Stomach smooth muscle (tissue), 2 donors: ENCODE measurements at regions not wholly inside any gene's neighbourhood (a gene's known extent, or its start where the extent isn't known, plus 50 kb on each side); places are given as distances from the start of the nearest gene placed in this dataset.
"Not testable (repeated sequence)": the region's sequence is repeated elsewhere in the genome, so short reads cannot be mapped to it uniquely, and the experiment has no call there.

ENCODE experiments used
- H3K27ac ChIP-seq: one replicate; pipeline ENCODE4 v1.7.0; 2013; ENCODE audit warnings: mild to moderate bottlenecking, low read length, inconsistent platforms
- H3K27me3 ChIP-seq, 2 donors: one replicate each; pipeline ENCODE4 v1.7.0; 2013; ENCODE audit warnings: low read length in 2 of 2; ENCODE audit not compliant: insufficient read depth in 2 of 2, control insufficient read depth in 1 of 2
- H3K36me3 ChIP-seq, 2 donors: one replicate each; pipeline ENCODE4 v1.7.0; 2013; ENCODE audit warnings: low read length in 2 of 2; ENCODE audit not compliant: control insufficient read depth in 2 of 2, insufficient read depth in 2 of 2
- H3K4me1 ChIP-seq: one replicate; pipeline ENCODE4 v1.7.0; 2013; ENCODE audit warnings: low read length; ENCODE audit not compliant: control insufficient read depth, insufficient read depth
- H3K4me3 ChIP-seq, 2 donors: one replicate each; pipeline ENCODE4 v1.7.0; 2013; ENCODE audit warnings: low read length in 2 of 2
- H3K9ac ChIP-seq, 2 donors: one replicate each; pipeline ENCODE4 v1.7.0; 2013; ENCODE audit warnings: low read length in 2 of 2, mild to moderate bottlenecking in 1 of 2
- H3K9me3 ChIP-seq, 2 donors: one replicate each; pipeline ENCODE4 v1.7.0; 2013; ENCODE audit warnings: low read length in 2 of 2; ENCODE audit not compliant: control insufficient read depth in 2 of 2
- donor health status: healthy.
- donor health status: Pancreatic carcinoma.

DNA sequence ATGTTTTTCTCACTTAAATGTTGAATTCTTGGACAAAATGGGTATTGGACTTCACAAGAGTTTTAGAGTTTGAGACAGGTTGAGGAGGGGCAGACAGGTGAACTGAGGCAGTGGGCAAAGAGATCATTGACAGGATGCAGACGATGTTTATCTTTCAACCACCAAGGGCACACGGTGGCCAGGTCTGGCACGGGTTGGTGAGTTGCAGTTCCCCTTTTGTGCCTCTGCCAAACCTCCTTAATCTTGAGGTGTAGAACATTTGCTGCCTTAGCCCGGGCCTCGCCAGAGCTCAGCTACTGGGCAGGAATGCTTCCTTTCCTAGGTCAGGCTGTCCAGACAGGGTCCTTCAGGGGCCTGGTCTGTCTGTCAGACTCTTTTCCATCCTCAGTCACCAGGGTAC is 567.4 kb upstream of the SOX9 start:
- H3K27me3 ChIP-seq: no peaks in the 10 kb centered on the region
- no peaks in the 10 kb centered on the region for H3K4me1 ChIP-seq
- no peaks in the 10 kb centered on the region for H3K36me3 ChIP-seq
- H3K9ac ChIP-seq: no peak overlapping the region
- H3K4me3 ChIP-seq: no peak overlapping the region
- no peak overlapping the region for H3K27ac ChIP-seq
- peaks cover 0 to 3% of the 10 kb centered on the region in 2 donors for H3K9me3 ChIP-seq

GRCh38 chr17:71558901-71559300 is 561.9 kb upstream of the SOX9 start:
- H3K9ac ChIP-seq: no peak overlapping the region
- H3K27ac ChIP-seq: no peak overlapping the region
- H3K4me3 ChIP-seq: no peak overlapping the region
- H3K9me3 ChIP-seq: no peaks in the 10 kb centered on the region
- H3K4me1 ChIP-seq: no peaks in the 10 kb centered on the region
- no peaks in the 10 kb centered on the region for H3K36me3 ChIP-seq
- no peaks in the 10 kb centered on the region for H3K27me3 ChIP-seq

DNA sequence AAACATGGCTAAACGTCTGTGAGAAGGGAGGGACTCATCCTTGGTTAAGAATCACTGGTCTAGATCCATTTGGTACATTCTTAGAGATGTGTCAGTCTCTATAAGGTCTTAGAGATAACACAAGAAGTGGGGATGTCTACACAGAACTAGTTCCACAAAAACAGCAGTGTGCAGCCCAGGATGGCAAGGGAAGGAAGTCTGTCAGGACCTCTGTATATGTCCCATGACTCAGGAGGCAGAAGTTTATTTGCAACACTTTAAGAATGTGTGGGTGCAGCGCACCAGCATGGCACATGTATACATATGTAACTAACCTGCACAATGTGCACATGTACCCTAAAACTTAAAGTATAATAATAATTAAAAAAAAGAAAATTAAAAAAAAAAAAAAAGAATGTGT is 548.5 kb upstream of the SOX9 start:
- Histone ChIP-seq H3K27me3 (no peaks in the 10 kb centered on the region), H3K4me3 (no peak overlapping the region), H3K4me1 (no peaks in the 10 kb centered on the region), H3K9me3 (no peaks in the 10 kb centered on the region), H3K36me3 (no peaks in the 10 kb centered on the region), H3K9ac (no peak overlapping the region), H3K27ac (no peak overlapping the region)

DNA sequence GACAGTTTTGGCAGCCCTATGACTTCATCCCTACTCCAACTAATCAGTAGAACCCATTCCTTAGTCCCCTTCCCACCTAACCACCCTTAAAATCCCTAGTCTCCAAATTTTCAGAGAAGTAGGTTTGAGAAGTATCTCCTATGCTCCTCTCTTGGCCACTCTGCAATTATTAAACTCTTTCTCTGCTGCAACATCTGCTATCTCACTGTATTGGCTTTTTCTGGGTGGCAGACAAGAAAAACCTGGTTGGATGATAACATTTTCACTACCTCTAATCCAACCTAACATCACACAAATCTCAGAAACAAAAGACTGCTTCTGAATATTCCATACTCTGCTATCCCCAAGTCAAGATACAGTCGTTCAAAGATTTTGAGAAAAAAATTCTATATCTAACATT is 542.4 kb upstream of the SOX9 start:
- peaks cover 0 to 5% of the 10 kb centered on the region in 2 donors for H3K9me3 ChIP-seq
- no peaks in the 10 kb centered on the region for H3K4me1 ChIP-seq
- no peaks in the 10 kb centered on the region for H3K36me3 ChIP-seq
- no peak overlapping the region for H3K27ac ChIP-seq
- H3K4me3 ChIP-seq: no peak overlapping the region
- H3K9ac ChIP-seq: no peak overlapping the region
- H3K27me3 ChIP-seq: no peaks in the 10 kb centered on the region

- no peaks in the 10 kb centered on the region for H3K4me1 ChIP-seq
- H3K36me3 ChIP-seq: no peaks in the 10 kb centered on the region
- H3K4me3 ChIP-seq: no peak overlapping the region
- H3K9ac ChIP-seq: no peak overlapping the region
- H3K9me3 ChIP-seq: peaks cover 0 to 5% of the 10 kb centered on the region in 2 donors
- no peak overlapping the region for H3K27ac ChIP-seq
- no peaks in the 10 kb centered on the region for H3K27me3 ChIP-seq
Measured at GRCh38 chr17:71580220-71580619, 540.6 kb upstream of the SOX9 start.

DNA sequence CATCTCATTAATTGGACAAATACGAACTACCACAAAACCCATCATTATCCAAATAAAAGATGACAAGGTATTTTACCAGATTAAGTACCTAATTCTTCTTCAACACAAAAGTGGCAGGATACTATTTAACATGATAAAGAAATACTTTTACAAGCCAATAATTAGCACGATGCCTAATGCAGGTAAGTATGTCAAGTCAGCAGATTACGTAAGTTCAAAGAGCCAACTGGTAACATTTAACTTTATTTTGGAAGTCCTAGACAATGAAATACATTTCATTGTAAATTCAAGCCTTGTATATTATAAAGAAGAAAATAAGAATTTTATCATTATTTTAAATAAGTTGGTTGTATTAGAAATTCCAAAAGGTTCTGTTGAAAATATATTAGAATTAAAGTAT is 535.3 kb upstream of the SOX9 start:
- H3K9ac ChIP-seq: no peak overlapping the region
- H3K4me3 ChIP-seq: no peak overlapping the region
- no peak overlapping the region for H3K27ac ChIP-seq
- H3K9me3 ChIP-seq: no peaks in the 10 kb centered on the region
- H3K4me1 ChIP-seq: no peaks in the 10 kb centered on the region
- H3K27me3 ChIP-seq: no peaks in the 10 kb centered on the region
- H3K36me3 ChIP-seq: no peaks in the 10 kb centered on the region

DNA sequence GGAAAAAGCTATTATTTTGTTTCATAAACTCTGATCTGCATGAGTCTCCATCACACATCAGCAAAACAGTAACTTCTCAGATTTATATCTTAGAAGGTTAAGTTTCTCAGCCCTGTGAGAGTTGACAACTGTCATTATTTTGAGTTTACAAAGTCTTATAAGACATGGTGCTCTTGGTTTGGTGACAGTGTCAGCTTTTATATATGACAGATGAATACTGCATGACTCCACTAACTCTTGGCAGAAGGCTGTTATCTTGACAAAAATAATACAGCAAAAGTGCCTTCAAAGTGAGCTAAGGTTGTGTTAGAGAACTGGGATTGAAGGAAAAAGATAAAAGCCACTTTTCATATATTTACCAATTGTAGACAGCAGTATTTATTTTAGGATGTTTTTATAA is 528.4 kb upstream of the SOX9 start:
- Histone ChIP-seq H3K36me3 (no peaks in the 10 kb centered on the region), H3K4me3 (no peak overlapping the region), H3K9me3 (no peaks in the 10 kb centered on the region), H3K4me1 (no peaks in the 10 kb centered on the region), H3K9ac (no peak overlapping the region), H3K27me3 (no peaks in the 10 kb centered on the region), H3K27ac (no peak overlapping the region)

DNA sequence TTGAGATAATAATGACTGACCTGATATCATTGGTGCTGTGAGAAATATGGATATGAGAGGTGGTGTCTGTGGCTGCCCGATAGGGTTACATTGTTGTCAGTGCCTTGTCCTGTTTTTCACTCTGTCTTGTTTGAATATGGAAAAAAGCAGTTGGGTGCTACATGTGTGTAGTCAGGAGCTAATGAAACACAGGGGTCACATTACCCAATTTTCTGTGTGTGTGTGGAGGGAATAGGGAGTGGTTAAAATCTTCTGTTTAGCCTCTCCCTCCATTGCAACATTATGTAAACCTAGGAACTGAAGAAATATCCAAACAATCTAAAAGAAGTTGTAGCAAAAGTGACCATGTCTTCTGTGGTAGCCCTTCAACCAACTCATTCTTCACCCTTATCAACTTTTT is 527.7 kb upstream of the SOX9 start:
- no peaks in the 10 kb centered on the region for H3K36me3 ChIP-seq

DNA sequence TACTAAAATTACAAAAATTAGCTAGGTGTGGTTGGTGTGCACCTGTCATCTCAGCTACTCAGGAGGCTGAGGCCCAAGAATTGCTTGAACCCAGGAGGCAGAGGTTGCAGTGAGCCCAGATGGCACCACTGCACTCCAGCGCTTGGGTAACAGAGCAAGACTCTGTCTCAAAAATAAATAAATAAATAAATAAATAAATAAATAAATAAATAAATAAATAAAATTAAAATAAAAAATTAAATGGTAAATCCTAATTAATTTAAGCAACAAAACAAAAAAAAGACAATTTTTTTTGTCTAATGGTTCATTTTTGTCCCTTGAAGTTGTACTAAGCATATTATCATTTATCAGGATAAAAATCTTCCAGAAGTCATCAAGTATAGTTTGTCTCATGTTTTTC is 521.2 kb upstream of the SOX9 start:
- not testable (repeated sequence) for H3K9me3 ChIP-seq, H3K4me1 ChIP-seq, H3K9ac ChIP-seq, H3K27me3 ChIP-seq, H3K36me3 ChIP-seq, H3K27ac ChIP-seq, H3K4me3 ChIP-seq

More for the DNA sequence above, 527.7 kb upstream of the SOX9 start:
- Histone ChIP-seq H3K4me3 (no peak overlapping the region), H3K27ac (no peak overlapping the region), H3K9ac (no peak overlapping the region), H3K27me3 (no peaks in the 10 kb centered on the region), H3K4me1 (no peaks in the 10 kb centered on the region), H3K9me3 (no peaks in the 10 kb centered on the region)

DNA sequence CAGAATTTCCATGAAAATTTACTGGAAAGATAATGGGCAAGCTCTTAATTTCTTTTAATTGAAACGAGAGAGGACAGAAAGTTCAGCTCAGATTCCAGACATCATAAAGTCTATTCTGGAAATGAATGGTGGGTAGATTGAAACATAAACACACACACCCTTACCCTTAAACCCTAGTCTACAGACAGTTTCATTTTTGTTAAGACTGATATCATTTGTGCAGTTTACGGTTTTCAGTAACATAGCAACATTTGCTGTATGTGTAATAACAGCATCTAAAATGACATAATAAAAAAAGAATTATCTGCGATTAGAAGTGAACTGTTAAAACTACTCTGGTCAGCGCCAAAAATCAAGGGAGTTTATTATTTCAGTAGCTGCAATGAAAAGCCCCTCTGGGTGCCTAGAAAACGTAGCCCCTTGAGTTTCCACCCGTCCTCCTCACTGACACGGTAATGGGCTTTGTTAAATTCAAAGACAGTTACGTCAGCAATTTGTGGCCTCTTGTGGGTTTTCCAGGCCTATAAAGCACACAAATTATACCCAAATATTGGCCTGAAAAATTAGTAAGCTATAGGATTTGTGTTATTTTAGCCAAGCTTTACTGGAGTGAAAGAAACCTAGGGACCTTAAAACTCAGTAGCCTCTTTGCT is 520.6 kb upstream of the SOX9 start:
- no peaks in the 10 kb centered on the region for H3K27me3 ChIP-seq

GRCh38 chr17:71601894-71602504 is 518.8 kb upstream of the SOX9 start:
- no peaks in the 10 kb centered on the region for H3K36me3 ChIP-seq
- H3K27me3 ChIP-seq: no peaks in the 10 kb centered on the region
- no peak overlapping the region for H3K9ac ChIP-seq
- H3K27ac ChIP-seq: no peak overlapping the region
- no peaks in the 10 kb centered on the region for H3K9me3 ChIP-seq
- H3K4me1 ChIP-seq: no peaks in the 10 kb centered on the region
- no peak overlapping the region for H3K4me3 ChIP-seq

More for the DNA sequence above, 520.6 kb upstream of the SOX9 start:
- no peaks in the 10 kb centered on the region for H3K36me3 ChIP-seq
- H3K4me3 ChIP-seq: no peak overlapping the region
- no peaks in the 10 kb centered on the region for H3K9me3 ChIP-seq
- no peaks in the 10 kb centered on the region for H3K4me1 ChIP-seq
- no peak overlapping the region for H3K27ac ChIP-seq
- no peak overlapping the region for H3K9ac ChIP-seq
